GM21619 (cell line): ENCODE measurements at regions not wholly inside any gene's neighbourhood (a gene's known extent, or its start where the extent isn't known, plus 50 kb on each side); places are given as distances from the start of the nearest gene placed in this dataset.
"Not testable (repeated sequence)": the region's sequence is repeated elsewhere in the genome, so short reads cannot be mapped to it uniquely, and the experiment has no call there.

Experiments
- ATAC-seq: cut with Tn5 transposase; IDR thresholded peaks from one replicate; pipeline ENCODE4 v1.9.1; 2021; ENCODE audit not compliant: unreplicated experiment

- no peak for ATAC-seq
These were observed 346.3 kb upstream of the UBE2E2 start for GRCh38 chr3:22856811-22857210.

DNA sequence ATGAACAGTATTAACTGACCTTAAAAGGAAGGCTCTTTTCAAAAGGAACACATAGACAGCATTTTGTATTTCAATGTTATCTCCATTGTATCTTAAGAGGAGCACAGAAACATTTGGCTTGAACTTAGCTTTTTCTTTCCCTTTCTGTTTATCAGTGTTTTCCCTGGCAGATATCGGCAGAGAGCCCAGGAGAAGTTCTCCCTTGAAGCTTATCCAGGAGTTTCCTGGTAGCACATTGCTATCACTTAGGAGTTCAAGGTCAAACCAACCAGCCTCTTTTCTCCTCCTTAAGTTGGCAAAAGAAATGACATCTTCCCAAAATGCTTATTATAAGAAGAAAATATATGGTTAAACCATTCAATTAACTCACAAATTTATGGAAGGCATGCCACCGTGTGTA, 344.6 kb upstream of the UBE2E2 start:
- no peak for ATAC-seq

DNA sequence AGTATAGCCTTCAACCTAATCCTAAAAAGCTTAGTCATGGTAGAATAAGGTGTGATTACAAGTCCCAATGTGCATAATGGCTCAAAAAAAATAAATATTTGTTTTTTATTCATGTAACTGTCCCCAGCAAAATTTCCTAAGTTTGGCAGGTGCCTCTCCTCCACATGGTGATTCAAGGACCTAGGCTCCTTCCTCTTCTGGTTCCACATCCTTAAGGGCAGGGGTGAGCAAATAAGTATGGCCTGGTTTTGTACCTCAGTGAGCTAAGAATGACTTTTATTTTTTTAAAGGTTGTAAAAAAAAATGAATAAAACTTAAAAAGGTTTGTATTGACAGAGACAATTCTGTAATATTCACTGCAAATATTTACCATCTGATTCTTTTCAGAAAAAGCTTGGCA, 343.5 kb upstream of the UBE2E2 start:
- no peak for ATAC-seq

DNA sequence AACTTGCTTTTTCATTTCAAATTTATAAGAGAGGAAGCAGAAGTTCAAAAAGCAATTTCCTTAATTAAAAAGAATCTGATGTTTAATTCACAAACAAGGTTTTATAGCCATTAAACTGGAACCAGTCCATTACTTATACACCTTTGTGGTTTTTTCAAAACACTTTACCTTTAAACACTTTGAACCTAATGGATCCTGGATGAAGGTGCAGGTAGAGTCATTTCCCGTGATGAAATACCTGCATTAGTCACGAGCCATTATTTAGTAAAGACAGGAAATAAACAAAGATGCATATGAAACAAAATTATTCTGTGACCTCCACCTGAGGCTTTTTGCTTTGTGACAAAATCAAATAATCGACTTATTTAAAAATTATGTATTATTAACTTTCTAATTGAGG, 341.7 kb upstream of the UBE2E2 start:
- no peak for ATAC-seq

DNA sequence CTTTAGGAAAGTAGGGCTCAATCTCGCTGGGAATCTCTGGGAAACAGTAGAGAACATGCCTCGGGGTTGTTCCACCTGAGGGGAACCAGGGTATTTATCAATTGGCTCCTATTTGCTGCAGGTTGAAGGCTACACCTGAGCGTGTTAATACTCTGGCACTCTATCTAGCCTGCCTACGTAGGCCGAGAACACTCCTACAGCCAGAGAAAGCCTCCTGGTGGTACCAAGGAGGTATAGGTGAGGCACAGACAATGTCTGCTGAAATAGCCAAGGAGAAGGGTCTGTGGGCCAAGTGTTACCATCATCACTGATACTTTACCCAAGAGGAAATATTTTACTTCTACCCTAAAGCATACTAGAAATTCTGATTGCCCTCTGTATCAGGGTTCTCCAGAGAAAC, 341.0 kb upstream of the UBE2E2 start:
- ATAC-seq = no peak

GRCh38 chr3:22882834-22883233, 320.3 kb upstream of the UBE2E2 start:
- ATAC-seq = not testable (repeated sequence)

- no peak for ATAC-seq
These were observed 318.1 kb upstream of the UBE2E2 start for GRCh38 chr3:22885039-22885438.

DNA sequence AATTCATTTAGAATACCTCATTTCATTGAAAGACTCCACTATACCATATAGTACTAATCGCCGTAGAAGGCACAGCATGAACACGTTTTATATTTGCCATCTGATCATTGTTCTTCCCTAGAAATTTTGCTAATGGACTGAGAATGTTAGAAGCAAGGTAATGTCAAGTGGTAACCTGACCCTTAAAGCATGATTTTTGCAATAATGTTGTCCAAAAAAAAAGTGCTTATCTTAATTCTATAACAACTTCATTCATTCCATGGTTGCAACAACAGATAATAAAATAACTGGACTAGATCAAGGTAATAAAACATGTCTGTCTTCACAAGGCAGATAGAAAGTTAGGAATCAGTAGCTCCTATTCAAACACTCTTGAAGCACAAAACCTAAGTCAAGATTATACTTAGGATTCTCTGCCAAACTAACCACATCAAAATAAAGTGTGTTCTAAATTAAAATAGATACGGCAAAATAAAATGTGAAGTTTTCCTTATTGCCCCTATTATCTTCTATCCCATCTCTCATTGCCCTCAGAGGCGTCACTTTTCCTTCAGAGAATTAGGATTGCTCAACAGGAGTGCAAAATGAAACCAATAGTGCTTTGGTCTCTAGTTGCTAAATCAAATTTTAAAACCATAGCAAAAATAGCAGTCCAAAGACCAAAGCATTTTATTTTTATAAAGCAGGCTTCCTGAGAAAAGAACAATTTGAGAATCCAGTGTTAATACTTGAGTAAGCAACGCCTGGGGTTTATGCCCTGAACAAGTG, 317.4 kb upstream of the UBE2E2 start:
- no peak for ATAC-seq

- ATAC-seq = no peak
These were observed 316.6 kb upstream of the UBE2E2 start for GRCh38 chr3:22886439-22887068.

DNA sequence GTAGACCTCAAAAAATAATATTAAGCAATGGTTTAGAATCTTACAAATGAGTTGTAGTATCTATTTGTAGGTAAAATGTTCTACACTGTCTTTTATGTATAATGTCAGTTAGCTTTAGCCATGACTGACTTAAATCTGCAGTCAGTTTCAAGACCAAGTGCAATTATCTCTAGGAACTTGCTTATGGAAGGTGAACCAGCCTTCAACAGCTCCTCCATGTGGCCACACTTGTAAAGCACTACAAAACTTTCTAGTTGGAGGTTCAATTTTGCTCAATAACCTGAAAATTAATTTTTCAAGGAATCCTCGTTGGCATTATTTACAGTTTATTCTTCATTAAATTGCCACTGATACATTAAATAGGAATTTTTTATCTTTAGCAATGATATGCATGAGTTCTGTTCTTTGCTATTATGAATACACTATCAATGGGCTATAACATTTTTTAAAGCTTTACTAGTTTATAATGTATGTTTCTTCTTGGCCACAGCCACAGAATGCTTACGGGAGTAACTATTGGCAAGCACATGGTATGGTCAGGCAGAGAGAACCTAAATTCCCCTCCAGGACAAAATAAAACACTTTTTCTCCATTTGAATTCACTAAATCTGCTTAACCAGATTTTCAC, 315.3 kb upstream of the UBE2E2 start:
- no peak for ATAC-seq

DNA sequence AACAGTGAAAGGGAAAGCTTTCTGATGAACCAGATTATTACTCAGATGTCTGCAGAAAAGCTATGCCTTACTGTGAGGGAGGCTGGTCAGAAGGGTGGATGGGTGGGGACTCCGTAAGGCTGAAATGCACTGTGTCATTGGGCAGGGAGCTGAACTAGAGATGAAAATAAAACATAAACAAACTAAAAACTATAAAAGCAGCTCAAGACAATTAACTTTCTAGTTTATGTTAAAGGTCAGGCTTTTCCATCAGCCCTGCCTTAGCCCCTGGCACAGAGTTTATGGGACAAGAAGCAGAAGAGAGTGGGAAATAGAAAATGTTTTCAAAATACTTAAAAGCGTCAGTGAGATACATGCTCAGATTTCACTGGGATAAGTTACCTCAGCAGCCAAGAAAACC, 310.0 kb upstream of the UBE2E2 start:
- no peak for ATAC-seq

- no peak for ATAC-seq
These were observed 309.3 kb upstream of the UBE2E2 start for GRCh38 chr3:22893644-22894325.

GRCh38 chr3:22894865-22895264, 308.3 kb upstream of the UBE2E2 start:
- no peak for ATAC-seq

GRCh38 chr3:22895671-22896070, 307.5 kb upstream of the UBE2E2 start:
- ATAC-seq = no peak

DNA sequence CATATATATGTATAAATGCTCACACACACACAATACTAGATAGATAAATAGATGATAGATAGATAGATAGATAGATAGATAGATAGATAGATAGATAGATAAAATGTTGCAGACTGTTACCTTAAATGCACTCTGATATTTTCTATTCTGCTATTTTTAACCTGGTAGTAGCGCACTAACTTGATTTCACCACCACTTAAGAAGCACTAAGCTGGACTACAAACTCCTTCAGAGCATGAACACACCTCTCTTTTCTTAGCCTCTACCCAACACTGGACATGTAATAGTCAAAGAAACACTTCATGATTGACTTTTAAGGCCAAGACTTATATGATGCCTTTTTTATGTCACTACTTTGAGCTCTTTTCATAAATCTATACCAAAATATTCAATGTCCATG, 304.6 kb upstream of the UBE2E2 start:
- no peak for ATAC-seq

- no peak for ATAC-seq
These were observed 303.7 kb upstream of the UBE2E2 start for GRCh38 chr3:22899441-22899840.

DNA sequence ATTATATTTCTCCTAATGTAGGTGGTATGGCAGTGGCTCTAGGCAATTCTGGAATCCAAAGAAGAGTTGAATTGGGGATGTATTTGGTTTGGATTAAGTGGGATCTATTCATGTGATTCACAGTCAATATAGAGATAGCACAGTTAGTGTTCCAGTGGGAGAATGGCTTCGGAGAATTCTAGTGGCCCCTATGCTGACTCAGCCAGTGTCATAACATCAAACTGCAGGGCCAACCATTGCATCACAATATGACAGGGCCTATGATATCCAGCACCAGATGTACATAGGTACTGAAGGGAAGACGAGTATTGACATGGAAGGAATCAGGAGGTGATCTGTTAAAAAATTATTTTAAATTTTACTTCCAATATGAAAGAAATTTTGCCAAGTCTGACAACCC, 302.8 kb upstream of the UBE2E2 start:
- no peak for ATAC-seq

DNA sequence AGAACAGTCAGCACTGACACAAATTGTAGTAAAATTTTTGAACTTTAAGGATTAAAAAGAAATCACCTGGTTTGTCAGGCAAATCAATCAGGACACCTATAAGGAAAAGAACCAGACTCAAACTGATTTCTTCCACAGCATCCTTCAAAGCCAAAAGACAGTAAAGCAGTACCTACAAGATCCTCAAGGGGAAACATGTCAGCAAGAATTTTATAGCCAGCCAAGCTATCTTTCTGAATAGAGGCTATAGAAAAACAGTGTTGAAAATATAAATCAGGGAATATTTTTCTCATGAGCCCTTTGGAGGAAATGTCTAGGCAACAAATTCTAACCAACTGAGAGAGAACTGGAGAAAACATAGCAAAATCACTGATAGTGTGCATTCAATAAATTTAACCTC, 301.4 kb upstream of the UBE2E2 start:
- no peak for ATAC-seq

DNA sequence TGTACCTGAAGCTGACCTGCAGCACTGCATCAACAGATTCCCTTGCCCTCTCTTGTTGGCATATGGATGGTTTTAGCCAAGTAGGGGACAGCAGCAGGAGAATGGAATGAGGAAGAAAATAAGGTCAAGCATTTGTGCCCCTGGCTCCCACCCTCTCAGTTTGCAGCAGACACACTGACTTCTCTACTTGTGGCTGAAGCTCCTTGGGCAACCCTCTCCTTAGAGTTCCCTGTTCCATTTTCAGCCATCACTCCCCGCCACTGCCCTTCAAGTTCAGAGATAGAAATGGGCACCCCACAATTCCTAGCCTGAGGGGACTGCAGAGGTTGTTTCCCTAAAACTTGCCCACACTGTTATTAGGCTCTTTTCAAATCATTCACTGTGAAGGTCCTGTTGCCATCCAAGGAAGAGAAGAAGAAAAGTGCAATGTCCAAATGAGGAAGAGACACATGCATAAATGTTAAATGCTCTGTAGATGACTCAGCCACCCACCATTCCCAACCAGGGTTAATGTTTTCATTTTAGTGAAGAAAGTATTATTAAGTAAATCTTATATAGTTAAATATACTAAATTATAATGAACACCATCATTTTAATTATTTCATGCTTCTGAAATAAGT, 295.9 kb upstream of the UBE2E2 start:
- ATAC-seq = no peak

GRCh38 chr3:22907796-22908195, 295.3 kb upstream of the UBE2E2 start:
- ATAC-seq = no peak

GRCh38 chr3:22908989-22909507, 294.1 kb upstream of the UBE2E2 start:
- no peak for ATAC-seq
